ENCODE measurements at regions not wholly inside any gene's neighbourhood (a gene's known extent, or its start where the extent isn't known, plus 50 kb on each side); places are given as distances from the start of the nearest gene placed in this dataset.
"Not testable (repeated sequence)": the region's sequence is repeated elsewhere in the genome, so short reads cannot be mapped to it uniquely, and the experiment has no call there.

GRCh38 chr2:90297701-90298100 lies 1606.2 kb downstream of the RPIA start:
- not testable (repeated sequence) for DNase-seq (ENCODE audit: low spot score in 2 of 2); H3K36me3 Mint-ChIP-seq; H3K4me3 Mint-ChIP-seq; H3K9me3 Mint-ChIP-seq; ATAC-seq; H3K27ac Mint-ChIP-seq; H3K4me1 Mint-ChIP-seq

GRCh38 chr2:90298126-90298755 lies 1606.8 kb downstream of the RPIA start:
- not testable (repeated sequence) for DNase-seq (ENCODE audit: low spot score in 2 of 2); H3K36me3 Mint-ChIP-seq; H3K27ac Mint-ChIP-seq; H3K4me3 Mint-ChIP-seq; ATAC-seq; H3K9me3 Mint-ChIP-seq; H3K4me1 Mint-ChIP-seq

GRCh38 chr2:90298983-90299382 lies 1607.5 kb downstream of the RPIA start:
- H3K9me3 Mint-ChIP-seq; H3K36me3 Mint-ChIP-seq; H3K4me3 Mint-ChIP-seq; H3K27ac Mint-ChIP-seq; H3K4me1 Mint-ChIP-seq; DNase-seq (ENCODE audit: low spot score in 2 of 2): not testable (repeated sequence)
- peak; percentile 32 for ATAC-seq

GRCh38 chr2:90322982-90323381 lies 1631.5 kb downstream of the RPIA start:
- not testable (repeated sequence) for H3K27ac Mint-ChIP-seq; H3K36me3 Mint-ChIP-seq; H3K9me3 Mint-ChIP-seq; DNase-seq (ENCODE audit: low spot score in 2 of 2); ATAC-seq; H3K4me1 Mint-ChIP-seq
- H3K4me3 Mint-ChIP-seq, result peak overlapping the region; percentile 54

GRCh38 chr2:90323612-90324558 lies 1632.4 kb downstream of the RPIA start:
- not testable (repeated sequence) for ATAC-seq; H3K36me3 Mint-ChIP-seq; DNase-seq (ENCODE audit: low spot score in 2 of 2); H3K9me3 Mint-ChIP-seq; H3K4me1 Mint-ChIP-seq
- Mint-ChIP-seq H3K4me3 (peak overlapping the region; percentile 43), H3K27ac (peak overlapping the region; percentile 54)

- DNase-seq (ENCODE audit: low spot score in 2 of 2); H3K36me3 Mint-ChIP-seq; ATAC-seq; H3K4me1 Mint-ChIP-seq; H3K9me3 Mint-ChIP-seq: not testable (repeated sequence)
- H3K27ac Mint-ChIP-seq, result peak overlapping the region; percentile 54
- H3K4me3 Mint-ChIP-seq, result peak overlapping the region; percentile 43
Observed at GRCh38 chr2:90324672-90325071, 1633.2 kb downstream of the RPIA start.

- H3K27ac Mint-ChIP-seq; H3K4me3 Mint-ChIP-seq; H3K4me1 Mint-ChIP-seq; DNase-seq (ENCODE audit: low spot score in 2 of 2); H3K9me3 Mint-ChIP-seq; H3K36me3 Mint-ChIP-seq; ATAC-seq: not testable (repeated sequence)
Observed at GRCh38 chr2:90325796-90326353, 1634.4 kb downstream of the RPIA start.

- H3K36me3 Mint-ChIP-seq; H3K4me3 Mint-ChIP-seq; H3K27ac Mint-ChIP-seq; DNase-seq (ENCODE audit: low spot score in 2 of 2); H3K9me3 Mint-ChIP-seq; ATAC-seq; H3K4me1 Mint-ChIP-seq: not testable (repeated sequence)
Observed at GRCh38 chr2:90355546-90355945, 1664.1 kb downstream of the RPIA start.

- not testable (repeated sequence) for H3K27ac Mint-ChIP-seq, H3K36me3 Mint-ChIP-seq, H3K4me3 Mint-ChIP-seq
Observed at GRCh38 chr2:90359344-90359743, 1667.9 kb downstream of the RPIA start.

GRCh38 chr2:90359887-90360730 lies 1668.6 kb downstream of the RPIA start:
- not testable (repeated sequence) for DNase-seq (ENCODE audit: low spot score in 2 of 2); H3K36me3 Mint-ChIP-seq; H3K4me3 Mint-ChIP-seq; H3K9me3 Mint-ChIP-seq; H3K27ac Mint-ChIP-seq; ATAC-seq; H3K4me1 Mint-ChIP-seq

More at GRCh38 chr2:90359344-90359743, 1667.9 kb downstream of the RPIA start:
- DNase-seq (ENCODE audit: low spot score in 2 of 2); H3K4me1 Mint-ChIP-seq; ATAC-seq; H3K9me3 Mint-ChIP-seq: not testable (repeated sequence)

GRCh38 chr2:90360731-90361035 lies 1669.2 kb downstream of the RPIA start:
- DNase-seq (ENCODE audit: low spot score in 2 of 2); H3K4me1 Mint-ChIP-seq; H3K4me3 Mint-ChIP-seq; H3K9me3 Mint-ChIP-seq; H3K27ac Mint-ChIP-seq; H3K36me3 Mint-ChIP-seq; ATAC-seq: not testable (repeated sequence)

All from stimulated activated effector memory CD8-positive, alpha-beta T cell treated with anti-CD3 and anti-CD28 coated beads, Interleukin-12 subunit alpha, Interleukin-12 subunit beta, amount 100 ng/mL, for 72 hours (primary cell).